ENCODE measurements at regions not wholly inside any gene's neighbourhood (a gene's known extent, or its start where the extent isn't known, plus 50 kb on each side); places are given as distances from the start of the nearest gene placed in this dataset.
"Not testable (repeated sequence)": the region's sequence is repeated elsewhere in the genome, so short reads cannot be mapped to it uniquely, and the experiment has no call there.

DNA sequence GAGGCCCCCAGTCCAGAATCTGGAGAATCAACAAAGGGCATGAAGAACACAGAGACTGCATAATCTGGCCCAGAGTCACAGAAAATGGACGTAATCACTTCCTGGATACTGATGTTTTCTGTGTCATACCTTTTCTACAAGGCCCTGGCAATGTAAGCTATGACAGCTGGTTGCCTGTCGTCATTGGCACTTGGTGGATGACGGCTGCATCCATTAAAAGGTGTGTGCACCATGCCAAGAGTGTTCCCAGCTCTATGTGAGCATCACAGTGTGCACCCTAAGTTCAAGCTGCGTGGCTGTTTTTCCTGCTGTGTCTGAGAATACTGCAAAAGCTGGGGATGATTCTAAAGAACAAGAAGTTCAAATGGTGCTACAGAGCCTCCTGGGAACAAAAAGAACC is 275.2 kb upstream of the CNR1 start:
- no peaks in the 10 kb centered on the region for H3K4me1 Mint-ChIP-seq
- peaks cover 0 to 5% (median 0%) of the 10 kb centered on the region in 9 donors for H3K9me3 Mint-ChIP-seq
- DNase-seq (no peak), ATAC-seq (no peak)
- H3K27me3 Mint-ChIP-seq = peaks cover 0 to 5% (median 2%) of the 10 kb centered on the region in 5 donors
- no peaks in the 10 kb centered on the region for H3K36me3 Mint-ChIP-seq
- H3K27ac Mint-ChIP-seq = no peak overlapping the region
- POLR2A ChIA-PET = no interaction called here
- no peak overlapping the region for H3K4me3 Mint-ChIP-seq

GRCh38 chr6:88428068-88428467 is 261.9 kb upstream of the CNR1 start:
- Mint-ChIP-seq H3K9me3 (peaks cover 0 to 4% (median 0%) of the 10 kb centered on the region in 9 donors), H3K4me3 (no peak overlapping the region), H3K4me1 (no peaks in the 10 kb centered on the region), H3K27me3 (peaks cover 9 to 15% (median 12%) of the 10 kb centered on the region in 5 donors), H3K36me3 (no peaks in the 10 kb centered on the region), H3K27ac (no peak overlapping the region)
- POLR2A ChIA-PET = no interaction called here
- DNase-seq = no peak
- ATAC-seq = no peak

DNA sequence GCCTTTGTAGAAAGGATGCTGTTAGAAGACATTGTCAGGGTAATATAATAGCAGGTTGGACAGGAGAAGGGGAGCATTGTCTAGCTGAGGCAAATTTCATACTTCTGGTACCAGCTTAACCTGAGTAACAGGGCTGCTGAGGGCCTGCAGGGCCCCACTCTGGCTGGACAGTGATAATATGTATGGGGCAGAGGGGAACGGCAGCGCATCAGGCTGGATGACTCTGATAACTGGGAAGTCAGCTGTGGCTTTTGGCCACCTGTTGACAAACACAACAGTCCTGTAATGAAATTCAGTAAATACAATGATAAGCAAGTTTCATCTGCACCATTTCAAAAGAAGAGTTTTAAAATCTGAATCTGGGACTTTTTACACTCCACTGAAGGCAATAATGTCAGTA is 259.9 kb upstream of the CNR1 start:
- POLR2A ChIA-PET = no interaction called here
- no peak for DNase-seq
- peaks cover 0 to 2% (median 0%) of the 10 kb centered on the region in 9 donors for H3K9me3 Mint-ChIP-seq
- no peaks in the 10 kb centered on the region for H3K36me3 Mint-ChIP-seq
- no peak for ATAC-seq
- peaks cover 0 to 6% (median 2%) of the 10 kb centered on the region in 5 donors for H3K27me3 Mint-ChIP-seq
- H3K4me3 Mint-ChIP-seq = no peak overlapping the region
- H3K4me1 Mint-ChIP-seq = no peaks in the 10 kb centered on the region
- H3K27ac Mint-ChIP-seq = no peak overlapping the region

- Mint-ChIP-seq H3K27me3 (peaks cover 0 to 11% (median under 1%) of the 10 kb centered on the region in 5 donors), H3K4me1 (no peaks in the 10 kb centered on the region), H3K9me3 (peaks cover 0 to 8% (median 3%) of the 10 kb centered on the region in 9 donors), H3K36me3 (no peaks in the 10 kb centered on the region), H3K4me3 (no peak overlapping the region), H3K27ac (no peak overlapping the region)
- no peak for DNase-seq
- POLR2A ChIA-PET = no interaction called here
- ATAC-seq = no peak
Observed at GRCh38 chr6:88422831-88423230, 256.7 kb upstream of the CNR1 start.

GRCh38 chr6:88420967-88421488 is 254.9 kb upstream of the CNR1 start:
- H3K4me1 Mint-ChIP-seq, ATAC-seq, H3K27me3 Mint-ChIP-seq, H3K36me3 Mint-ChIP-seq, H3K9me3 Mint-ChIP-seq, POLR2A ChIA-PET, H3K4me3 Mint-ChIP-seq, H3K27ac Mint-ChIP-seq, DNase-seq: not testable (repeated sequence)

DNA sequence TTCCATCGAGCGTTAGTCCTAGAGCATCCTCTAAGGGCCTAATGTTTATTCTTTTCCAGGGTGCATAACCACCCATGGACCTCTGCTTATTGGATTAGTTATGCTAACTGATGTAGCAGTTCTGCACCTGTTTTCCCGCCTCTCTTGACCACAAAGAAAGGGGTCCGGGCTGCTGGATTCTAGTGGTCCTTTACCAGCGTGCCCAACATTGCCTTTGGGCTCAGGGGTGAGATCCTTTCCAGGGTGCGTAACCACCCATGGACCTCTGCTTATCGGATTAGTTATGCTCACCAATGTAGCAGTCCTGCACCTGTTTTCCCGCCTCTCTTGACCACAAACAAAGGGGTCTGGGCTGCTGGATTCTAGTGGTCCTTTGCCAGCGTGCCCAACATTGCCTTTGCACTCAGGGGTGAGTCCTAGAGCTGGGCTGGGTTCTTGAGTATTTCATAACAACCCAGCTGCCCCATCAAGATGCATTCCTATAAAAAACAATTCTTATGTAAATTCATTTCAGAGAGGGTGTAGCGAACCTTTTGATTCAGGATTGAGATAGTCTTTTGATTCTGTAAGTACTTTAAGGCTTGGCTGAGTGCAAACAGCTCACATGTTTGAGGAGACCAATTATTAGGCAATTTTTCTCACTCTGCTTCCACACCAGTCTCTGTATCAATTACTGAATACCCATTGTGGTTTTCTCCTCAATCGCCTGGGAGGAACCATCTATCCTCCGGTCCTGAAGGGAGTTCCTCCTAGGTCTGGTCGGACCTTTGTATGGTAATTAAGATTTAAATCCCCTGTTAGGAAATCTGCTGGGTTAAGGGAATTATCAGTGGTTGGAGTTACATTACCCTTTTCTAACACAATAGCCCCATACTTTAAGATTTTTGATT is 253.0 kb upstream of the CNR1 start:
- POLR2A ChIA-PET, H3K36me3 Mint-ChIP-seq: not testable (repeated sequence)
- H3K9me3 Mint-ChIP-seq = peaks cover 0 to 11% (median 8%) of the 10 kb centered on the region in 9 donors

DNA sequence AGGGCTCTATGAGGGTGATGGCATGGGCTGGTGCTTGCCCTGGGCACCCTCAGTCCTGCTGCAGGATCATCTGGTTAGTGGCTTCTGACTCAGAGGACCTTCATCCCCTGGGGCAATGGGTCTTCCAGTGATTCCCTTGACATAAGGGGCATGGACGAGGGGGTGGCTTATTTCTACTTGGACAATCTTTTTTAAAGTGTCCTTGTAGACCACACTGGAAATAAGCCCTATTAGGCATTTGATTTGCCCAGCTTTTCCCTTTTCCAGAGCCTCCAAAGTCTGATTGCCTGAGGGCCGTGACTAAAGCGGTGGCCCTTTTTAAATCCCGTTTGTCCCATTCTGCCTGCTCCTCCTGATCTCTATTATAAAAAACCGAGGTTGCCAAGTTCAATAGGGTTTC is 251.2 kb upstream of the CNR1 start:
- H3K4me1 Mint-ChIP-seq, DNase-seq, ATAC-seq, H3K36me3 Mint-ChIP-seq, H3K27ac Mint-ChIP-seq, H3K27me3 Mint-ChIP-seq, H3K4me3 Mint-ChIP-seq, POLR2A ChIA-PET: not testable (repeated sequence)
- peaks cover 0 to 14% (median 8%) of the 10 kb centered on the region in 9 donors for H3K9me3 Mint-ChIP-seq

More for the DNA sequence above, 253.0 kb upstream of the CNR1 start:
- not testable (repeated sequence) for H3K27me3 Mint-ChIP-seq, ATAC-seq, DNase-seq, H3K4me1 Mint-ChIP-seq, H3K27ac Mint-ChIP-seq, H3K4me3 Mint-ChIP-seq

- Mint-ChIP-seq H3K27ac (no peak overlapping the region), H3K4me3 (no peak overlapping the region), H3K36me3 (no peaks in the 10 kb centered on the region), H3K27me3 (peaks cover 0 to 5% (median 2%) of the 10 kb centered on the region in 5 donors), H3K9me3 (peaks cover 0 to 11% (median 4%) of the 10 kb centered on the region in 9 donors), H3K4me1 (no peaks in the 10 kb centered on the region)
- DNase-seq = no peak
- POLR2A ChIA-PET = no interaction called here
- ATAC-seq = no peak
Observed at GRCh38 chr6:88413459-88413858, 247.3 kb upstream of the CNR1 start.

DNA sequence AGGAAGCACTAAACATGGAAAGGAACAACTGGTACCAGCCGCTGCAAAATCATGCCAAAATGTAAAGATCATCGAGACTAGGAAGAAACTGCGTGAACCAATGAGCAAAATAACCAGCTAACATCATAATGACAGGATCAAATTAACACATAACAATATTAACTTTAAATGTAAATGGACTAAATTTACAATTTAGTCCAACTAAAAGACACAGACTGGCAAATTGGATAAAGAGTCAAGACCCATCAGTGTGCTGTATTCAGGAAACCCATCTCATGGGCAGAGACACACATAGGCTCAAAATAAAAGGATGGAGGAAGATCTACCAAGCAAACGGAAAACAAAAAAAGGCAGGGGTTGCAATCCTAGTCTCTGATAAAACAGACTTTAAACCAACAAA is 242.2 kb upstream of the CNR1 start:
- not testable (repeated sequence) for DNase-seq

GRCh38 chr6:88406674-88407073 is 240.5 kb upstream of the CNR1 start:
- H3K4me1 Mint-ChIP-seq, H3K27ac Mint-ChIP-seq, POLR2A ChIA-PET, H3K9me3 Mint-ChIP-seq, DNase-seq, H3K36me3 Mint-ChIP-seq, H3K4me3 Mint-ChIP-seq, ATAC-seq: not testable (repeated sequence)
- peaks cover 0 to 17% (median 7%) of the 10 kb centered on the region in 5 donors for H3K27me3 Mint-ChIP-seq

More for the DNA sequence above, 242.2 kb upstream of the CNR1 start:
- H3K27me3 Mint-ChIP-seq = peaks cover 0 to 16% (median 2%) of the 10 kb centered on the region in 5 donors
- H3K9me3 Mint-ChIP-seq, H3K36me3 Mint-ChIP-seq, H3K27ac Mint-ChIP-seq, POLR2A ChIA-PET, H3K4me3 Mint-ChIP-seq, ATAC-seq, H3K4me1 Mint-ChIP-seq: not testable (repeated sequence)

GRCh38 chr6:88403486-88403885 is 237.3 kb upstream of the CNR1 start:
- H3K4me3 Mint-ChIP-seq = no peak overlapping the region
- no peak overlapping the region for H3K27ac Mint-ChIP-seq
- H3K9me3 Mint-ChIP-seq = peaks cover 0 to 8% (median 0%) of the 10 kb centered on the region in 9 donors
- POLR2A ChIA-PET = no interaction called here
- ATAC-seq = no peak
- no peaks in the 10 kb centered on the region for H3K4me1 Mint-ChIP-seq
- H3K27me3 Mint-ChIP-seq = peaks cover 0 to 17% (median 7%) of the 10 kb centered on the region in 5 donors
- H3K36me3 Mint-ChIP-seq = peaks cover 0 to 4% (median 1%) of the 10 kb centered on the region in 3 donors
- DNase-seq = no peak

- Mint-ChIP-seq H3K27ac (no peak overlapping the region), H3K36me3 (peaks cover 0 to 4% (median 1%) of the 10 kb centered on the region in 3 donors), H3K9me3 (peaks cover 0 to 4% (median 0%) of the 10 kb centered on the region in 9 donors), H3K4me3 (no peak overlapping the region), H3K4me1 (no peaks in the 10 kb centered on the region), H3K27me3 (peaks cover 0 to 17% (median 4%) of the 10 kb centered on the region in 5 donors)
- DNase-seq = no peak
- POLR2A ChIA-PET = no interaction called here
- no peak for ATAC-seq
Observed at GRCh38 chr6:88402909-88403308, 236.8 kb upstream of the CNR1 start.

DNA sequence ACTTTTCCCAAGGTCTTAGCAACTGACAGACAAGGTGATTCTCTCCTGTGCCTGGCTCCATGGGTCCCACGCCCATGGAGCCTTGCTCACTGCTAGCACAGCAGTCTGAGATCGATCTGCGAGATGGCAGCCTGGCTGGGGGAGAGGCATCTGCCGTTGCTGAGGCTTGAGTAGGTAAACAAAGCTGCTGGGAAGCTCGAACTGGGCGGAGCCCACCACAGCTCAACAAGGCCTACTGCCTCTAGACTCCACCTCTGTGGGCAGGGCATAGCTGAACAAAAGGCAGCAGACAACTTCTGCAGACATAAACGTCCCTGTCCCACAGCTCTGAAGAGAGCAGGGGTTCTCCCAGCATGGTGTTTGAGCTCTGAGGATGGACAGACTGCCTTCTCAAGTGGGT is 224.9 kb upstream of the CNR1 start:
- H3K27ac Mint-ChIP-seq, H3K9me3 Mint-ChIP-seq: not testable (repeated sequence)

More for the DNA sequence above, 224.9 kb upstream of the CNR1 start:
- POLR2A ChIA-PET, ATAC-seq, H3K4me3 Mint-ChIP-seq, H3K4me1 Mint-ChIP-seq, H3K36me3 Mint-ChIP-seq, DNase-seq: not testable (repeated sequence)
- peaks cover 2 to 19% (median 9%) of the 10 kb centered on the region in 5 donors for H3K27me3 Mint-ChIP-seq
